ENCODE measurements at regions not wholly inside any gene's neighbourhood (a gene's known extent, or its start where the extent isn't known, plus 50 kb on each side); places are given as distances from the start of the nearest gene placed in this dataset.

DNA sequence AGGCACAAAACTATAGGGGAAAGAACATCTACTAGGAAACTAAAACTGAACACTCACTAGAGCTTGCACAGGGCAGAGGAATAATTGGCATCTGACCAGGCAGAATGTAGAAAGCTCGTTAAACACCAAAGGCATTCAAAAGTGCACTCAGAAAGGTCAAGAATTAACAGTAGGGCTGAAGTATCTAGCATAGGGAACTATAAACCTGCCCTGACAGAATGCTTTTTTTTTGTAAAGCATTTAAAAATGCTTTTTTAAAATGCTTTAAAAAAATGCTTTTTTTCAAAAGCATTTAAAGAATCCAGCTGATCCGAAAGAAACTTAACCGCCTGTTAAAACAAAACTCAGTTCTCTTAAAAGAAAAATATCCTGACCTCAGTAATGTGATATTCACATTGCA is 74.6 kb upstream of the EGFR start:
- DNase-seq = peak in 1 of 2 donors; percentile 65
- H3K27me3 ChIP-seq (ENCODE audit: insufficient read depth, low read length) = no peaks in the 10 kb centered on the region
- H3K4me2 ChIP-seq (ENCODE audit: low read length) = no peak overlapping the region
- WGBS (ENCODE audit: extremely low coverage, insufficient coverage, insufficient read length) = no CpG with 5 or more reads among the region's 3 CpGs
- H2AFZ ChIP-seq (ENCODE audit: insufficient read depth, low read length, poor library complexity) = no peak overlapping the region
- H3K4me3 ChIP-seq (ENCODE audit: low read depth, low read length) = no peak overlapping the region
- H3K79me2 ChIP-seq (ENCODE audit: control insufficient read depth, insufficient read depth, low read length, poor library complexity) = no peaks in the 10 kb centered on the region
- H3K4ac ChIP-seq (ENCODE audit: low read depth, low read length) = no peak overlapping the region
- H3K4me1 ChIP-seq (ENCODE audit: control insufficient read depth in 1 of 2, insufficient read depth in 2 of 2, low read length in 2 of 2) = no peaks in the 10 kb centered on the region
- no peak overlapping the region for H2BK120ac ChIP-seq (ENCODE audit: insufficient read depth, low read length, poor library complexity)
- H2AK5ac ChIP-seq (ENCODE audit: low read length) = no peak overlapping the region
- no peaks in the 10 kb centered on the region for H3K9me3 ChIP-seq (ENCODE audit: insufficient read depth, low read depth, low read length)
- no peak overlapping the region for H3K14ac ChIP-seq (ENCODE audit: low read length)
- H2BK5ac ChIP-seq (ENCODE audit: low read depth, low read length, poor library complexity) = no peak overlapping the region
- no peak overlapping the region for H4K12ac ChIP-seq (ENCODE audit: low read depth, low read length)
- H2BK12ac ChIP-seq (ENCODE audit: low read length) = no peak overlapping the region
- no peak overlapping the region for H3K23ac ChIP-seq (ENCODE audit: low read length)
- no peak overlapping the region for H3K9ac ChIP-seq (ENCODE audit: low read length)
- H3K79me1 ChIP-seq (ENCODE audit: low read length) = no peaks in the 10 kb centered on the region
- H3K27ac ChIP-seq (ENCODE audit: low read depth, low read length) = no peak overlapping the region
- no peak overlapping the region for H4K8ac ChIP-seq (ENCODE audit: low read depth, low read length)
- H3K36me3 ChIP-seq (ENCODE audit: control insufficient read depth in 1 of 2, insufficient read depth in 2 of 2, low read length in 2 of 2) = no peaks in the 10 kb centered on the region
- no peak overlapping the region for H3K18ac ChIP-seq (ENCODE audit: low read length)
- no peak overlapping the region for H4K91ac ChIP-seq (ENCODE audit: low read depth, low read length)

DNA sequence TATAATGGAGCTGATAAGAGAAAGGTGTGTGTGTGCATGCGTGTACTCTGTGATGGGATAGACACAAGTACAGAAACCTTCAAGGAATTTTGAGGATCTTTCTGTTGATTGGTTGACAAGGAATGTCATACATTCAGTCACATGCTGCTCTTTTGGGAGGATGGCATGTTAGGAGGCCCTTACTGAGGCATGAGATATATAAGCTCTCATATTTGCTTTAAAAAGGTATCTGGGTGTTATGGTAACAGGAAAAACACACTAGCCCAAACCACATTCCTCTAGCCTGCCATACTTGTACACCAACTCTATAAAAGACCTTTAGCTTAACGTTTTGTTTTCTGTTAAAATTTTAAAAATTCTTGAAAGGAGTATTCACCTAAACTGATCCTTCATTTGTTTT is 72.5 kb upstream of the EGFR start:
- Histone ChIP-seq H4K91ac (ENCODE audit: low read depth, low read length) (no peak overlapping the region), H3K36me3 (ENCODE audit: control insufficient read depth in 1 of 2, insufficient read depth in 2 of 2, low read length in 2 of 2) (no peaks in the 10 kb centered on the region), H3K18ac (ENCODE audit: low read length) (no peak overlapping the region), H3K4me2 (ENCODE audit: low read length) (no peak overlapping the region), H2AFZ (ENCODE audit: insufficient read depth, low read length, poor library complexity) (no peak overlapping the region), H3K79me2 (ENCODE audit: control insufficient read depth, insufficient read depth, low read length, poor library complexity) (no peaks in the 10 kb centered on the region), H2BK120ac (ENCODE audit: insufficient read depth, low read length, poor library complexity) (no peak overlapping the region), H3K9me3 (ENCODE audit: insufficient read depth, low read depth, low read length) (no peaks in the 10 kb centered on the region), H3K4ac (ENCODE audit: low read depth, low read length) (no peak overlapping the region), H3K79me1 (ENCODE audit: low read length) (no peaks in the 10 kb centered on the region), H2BK5ac (ENCODE audit: low read depth, low read length, poor library complexity) (no peak overlapping the region), H3K27ac (ENCODE audit: low read depth, low read length) (no peak overlapping the region), H4K12ac (ENCODE audit: low read depth, low read length) (no peak overlapping the region), H2AK5ac (ENCODE audit: low read length) (no peak overlapping the region), H3K27me3 (ENCODE audit: insufficient read depth, low read length) (no peaks in the 10 kb centered on the region), H4K8ac (ENCODE audit: low read depth, low read length) (no peak overlapping the region), H3K9ac (ENCODE audit: low read length) (no peak overlapping the region), H2BK12ac (ENCODE audit: low read length) (no peak overlapping the region), H3K23ac (ENCODE audit: low read length) (no peak overlapping the region), H3K4me1 (ENCODE audit: control insufficient read depth in 1 of 2, insufficient read depth in 2 of 2, low read length in 2 of 2) (no peaks in the 10 kb centered on the region), H3K14ac (ENCODE audit: low read length) (no peak overlapping the region), H3K4me3 (ENCODE audit: low read depth, low read length) (no peak overlapping the region)
- WGBS (ENCODE audit: extremely low coverage, insufficient coverage, insufficient read length) = no CpG with 5 or more reads among the region's 2 CpGs
- peak; percentile 85 to 95 for DNase-seq

DNA sequence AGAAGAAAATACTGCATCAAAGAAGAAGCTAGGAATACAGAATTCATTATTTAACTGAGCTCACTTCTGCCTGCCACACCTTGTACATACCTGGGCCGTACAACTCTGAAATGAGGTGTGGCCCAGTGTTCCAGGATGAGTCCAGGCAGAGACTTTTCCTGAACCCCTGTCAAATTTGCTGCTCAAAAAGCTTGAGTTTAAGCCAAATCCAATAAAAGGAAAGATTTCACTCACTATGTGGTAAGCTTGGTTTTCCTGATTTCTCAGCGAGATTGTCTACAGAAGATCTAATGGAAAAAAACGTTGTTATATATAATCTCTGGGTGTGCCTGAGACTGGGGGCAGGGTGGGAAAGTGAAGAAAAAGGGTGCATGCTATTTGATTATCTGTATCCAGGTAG is 72.1 kb upstream of the EGFR start:
- no peak overlapping the region for H3K4me3 ChIP-seq (ENCODE audit: low read depth, low read length)
- H3K79me1 ChIP-seq (ENCODE audit: low read length) = no peaks in the 10 kb centered on the region
- H2AFZ ChIP-seq (ENCODE audit: insufficient read depth, low read length, poor library complexity) = no peak overlapping the region
- no peak overlapping the region for H4K8ac ChIP-seq (ENCODE audit: low read depth, low read length)
- no peak overlapping the region for H3K4me2 ChIP-seq (ENCODE audit: low read length)
- H2BK120ac ChIP-seq (ENCODE audit: insufficient read depth, low read length, poor library complexity) = no peak overlapping the region
- no peaks in the 10 kb centered on the region for H3K9me3 ChIP-seq (ENCODE audit: insufficient read depth, low read depth, low read length)
- H3K14ac ChIP-seq (ENCODE audit: low read length) = no peak overlapping the region
- no peaks in the 10 kb centered on the region for H3K36me3 ChIP-seq (ENCODE audit: control insufficient read depth in 1 of 2, insufficient read depth in 2 of 2, low read length in 2 of 2)
- H3K4ac ChIP-seq (ENCODE audit: low read depth, low read length) = no peak overlapping the region
- peak in 1 of 2 donors; percentile 54 for DNase-seq
- H3K79me2 ChIP-seq (ENCODE audit: control insufficient read depth, insufficient read depth, low read length, poor library complexity) = no peaks in the 10 kb centered on the region
- H3K27ac ChIP-seq (ENCODE audit: low read depth, low read length) = no peak overlapping the region
- H2BK5ac ChIP-seq (ENCODE audit: low read depth, low read length, poor library complexity) = no peak overlapping the region
- H3K18ac ChIP-seq (ENCODE audit: low read length) = no peak overlapping the region
- no peaks in the 10 kb centered on the region for H3K4me1 ChIP-seq (ENCODE audit: control insufficient read depth in 1 of 2, insufficient read depth in 2 of 2, low read length in 2 of 2)
- no peak overlapping the region for H4K91ac ChIP-seq (ENCODE audit: low read depth, low read length)
- no CpG with 5 or more reads among the region's 3 CpGs for WGBS (ENCODE audit: extremely low coverage, insufficient coverage, insufficient read length)
- no peaks in the 10 kb centered on the region for H3K27me3 ChIP-seq (ENCODE audit: insufficient read depth, low read length)
- no peak overlapping the region for H3K23ac ChIP-seq (ENCODE audit: low read length)
- no peak overlapping the region for H3K9ac ChIP-seq (ENCODE audit: low read length)
- no peak overlapping the region for H2AK5ac ChIP-seq (ENCODE audit: low read length)
- H4K12ac ChIP-seq (ENCODE audit: low read depth, low read length) = no peak overlapping the region
- no peak overlapping the region for H2BK12ac ChIP-seq (ENCODE audit: low read length)

DNA sequence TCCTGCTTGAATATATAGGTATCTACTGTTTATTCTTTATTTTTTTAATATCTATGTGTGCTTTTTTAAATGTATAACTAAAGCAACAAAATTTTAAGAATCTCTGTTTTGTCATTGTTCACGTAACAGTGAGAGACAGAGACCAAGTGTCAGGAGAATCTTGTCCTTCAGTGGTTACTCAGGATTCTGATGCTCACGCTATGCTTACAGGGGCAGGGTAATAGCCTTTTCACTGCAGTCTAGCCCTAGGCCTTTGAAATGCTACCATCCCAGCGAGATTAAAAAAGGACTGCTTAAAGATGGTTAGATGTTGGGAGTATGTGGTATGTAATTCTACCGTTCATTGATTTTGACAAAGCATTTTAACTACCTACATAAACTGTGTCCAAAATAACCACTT is 71.6 kb upstream of the EGFR start:
- no peak overlapping the region for H3K23ac ChIP-seq (ENCODE audit: low read length)
- no peak overlapping the region for H2AK5ac ChIP-seq (ENCODE audit: low read length)
- DNase-seq = peak in 1 of 2 donors; percentile 34
- no peak overlapping the region for H3K18ac ChIP-seq (ENCODE audit: low read length)
- H3K79me2 ChIP-seq (ENCODE audit: control insufficient read depth, insufficient read depth, low read length, poor library complexity) = no peaks in the 10 kb centered on the region
- no peak overlapping the region for H3K27ac ChIP-seq (ENCODE audit: low read depth, low read length)
- no peak overlapping the region for H3K4ac ChIP-seq (ENCODE audit: low read depth, low read length)
- H4K8ac ChIP-seq (ENCODE audit: low read depth, low read length) = no peak overlapping the region
- no peak overlapping the region for H3K14ac ChIP-seq (ENCODE audit: low read length)
- H3K4me1 ChIP-seq (ENCODE audit: control insufficient read depth in 1 of 2, insufficient read depth in 2 of 2, low read length in 2 of 2) = no peaks in the 10 kb centered on the region
- no peak overlapping the region for H3K4me2 ChIP-seq (ENCODE audit: low read length)
- H2BK120ac ChIP-seq (ENCODE audit: insufficient read depth, low read length, poor library complexity) = no peak overlapping the region
- H2BK5ac ChIP-seq (ENCODE audit: low read depth, low read length, poor library complexity) = no peak overlapping the region
- no CpG with 5 or more reads among the region's 4 CpGs for WGBS (ENCODE audit: extremely low coverage, insufficient coverage, insufficient read length)
- no peaks in the 10 kb centered on the region for H3K9me3 ChIP-seq (ENCODE audit: insufficient read depth, low read depth, low read length)
- H3K27me3 ChIP-seq (ENCODE audit: insufficient read depth, low read length) = no peaks in the 10 kb centered on the region
- no peak overlapping the region for H4K12ac ChIP-seq (ENCODE audit: low read depth, low read length)
- H3K36me3 ChIP-seq (ENCODE audit: control insufficient read depth in 1 of 2, insufficient read depth in 2 of 2, low read length in 2 of 2) = no peaks in the 10 kb centered on the region
- no peak overlapping the region for H3K4me3 ChIP-seq (ENCODE audit: low read depth, low read length)
- H4K91ac ChIP-seq (ENCODE audit: low read depth, low read length) = no peak overlapping the region
- H2AFZ ChIP-seq (ENCODE audit: insufficient read depth, low read length, poor library complexity) = no peak overlapping the region
- H2BK12ac ChIP-seq (ENCODE audit: low read length) = no peak overlapping the region
- H3K9ac ChIP-seq (ENCODE audit: low read length) = no peak overlapping the region
- no peaks in the 10 kb centered on the region for H3K79me1 ChIP-seq (ENCODE audit: low read length)
